GM18870 (cell line): ENCODE measurements at regions not wholly inside any gene's neighbourhood (a gene's known extent, or its start where the extent isn't known, plus 50 kb on each side); places are given as distances from the start of the nearest gene placed in this dataset.

Experiments used
- ATAC-seq: cut with Tn5 transposase; IDR thresholded peaks from one replicate; pipeline ENCODE4 v1.9.1; 2021; ENCODE audit warnings: moderate library complexity; ENCODE audit not compliant: unreplicated experiment

GRCh38 chr6:1514078-1514477, 95.6 kb upstream of the FOXC1 start:
- no peak for ATAC-seq

- ATAC-seq: no peak
These were observed 94.4 kb upstream of the FOXC1 start for GRCh38 chr6:1515280-1515679.

- ATAC-seq: no peak
These were observed 93.9 kb upstream of the FOXC1 start for GRCh38 chr6:1515781-1516180.

- no peak for ATAC-seq
These were observed 92.8 kb upstream of the FOXC1 start for GRCh38 chr6:1516742-1517520.

GRCh38 chr6:1518855-1519254, 90.9 kb upstream of the FOXC1 start:
- ATAC-seq: no peak

- ATAC-seq: no peak
These were observed 90.1 kb upstream of the FOXC1 start for GRCh38 chr6:1519597-1519996.

GRCh38 chr6:1522779-1523178, 86.9 kb upstream of the FOXC1 start:
- ATAC-seq: no peak

GRCh38 chr6:1524040-1524480, 85.7 kb upstream of the FOXC1 start:
- ATAC-seq: no peak

- ATAC-seq: no peak
These were observed 84.2 kb upstream of the FOXC1 start for GRCh38 chr6:1525364-1526038.

GRCh38 chr6:1526398-1527072, 83.2 kb upstream of the FOXC1 start:
- ATAC-seq: no peak

- ATAC-seq: no peak
These were observed 82.7 kb upstream of the FOXC1 start for GRCh38 chr6:1527073-1527457.

- ATAC-seq: no peak
These were observed 74.4 kb upstream of the FOXC1 start for GRCh38 chr6:1535295-1535694.

- no peak for ATAC-seq
These were observed 72.9 kb upstream of the FOXC1 start for GRCh38 chr6:1536526-1537429.

GRCh38 chr6:1538369-1538768, 71.3 kb upstream of the FOXC1 start:
- ATAC-seq: no peak

- ATAC-seq: no peak
These were observed 70.8 kb upstream of the FOXC1 start for GRCh38 chr6:1538810-1539478.

- no peak for ATAC-seq
These were observed 68.7 kb upstream of the FOXC1 start for GRCh38 chr6:1540864-1541521.

GRCh38 chr6:1542335-1542734, 67.4 kb upstream of the FOXC1 start:
- ATAC-seq: no peak

- ATAC-seq: no peak
These were observed 67.0 kb upstream of the FOXC1 start for GRCh38 chr6:1542764-1543163.

GRCh38 chr6:1544000-1544399, 65.7 kb upstream of the FOXC1 start:
- no peak for ATAC-seq

GRCh38 chr6:1544603-1545002, 65.1 kb upstream of the FOXC1 start:
- ATAC-seq: no peak
